ENCODE measurements at regions not wholly inside any gene's neighbourhood (a gene's known extent, or its start where the extent isn't known, plus 50 kb on each side); places are given as distances from the start of the nearest gene placed in this dataset.

GRCh38 chr5:28648108-28648507, 1609.7 kb upstream of the CDH9 start:
- POLR2A ChIA-PET: no interaction called here
- no peak overlapping the region for H3K27ac Mint-ChIP-seq
- no peaks in the 10 kb centered on the region for H3K4me1 ChIP-seq (ENCODE audit: insufficient read depth, low read length)

DNA sequence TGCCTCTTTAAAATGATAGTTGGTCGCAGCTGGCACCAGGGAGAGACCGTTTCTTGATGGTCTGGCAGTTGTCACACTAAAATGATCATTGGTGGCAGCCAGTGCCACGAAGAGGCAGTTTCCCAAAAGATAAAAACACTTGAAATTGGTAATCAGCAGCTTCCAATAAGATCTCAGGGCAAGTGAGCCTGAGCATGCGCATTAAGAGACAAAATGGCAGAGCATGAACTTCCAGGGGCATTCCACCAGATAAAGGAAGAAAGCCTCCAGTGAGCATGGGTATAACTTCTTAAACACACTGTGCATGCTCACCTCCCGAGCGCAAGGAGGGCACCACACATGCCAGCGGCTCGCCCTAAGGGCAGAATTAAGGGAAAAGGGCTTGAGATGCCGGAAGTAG, 1594.2 kb upstream of the CDH9 start:
- H3K4me1 ChIP-seq (ENCODE audit: insufficient read depth, low read length): no peaks in the 10 kb centered on the region
- H3K4me3 Mint-ChIP-seq: no peak overlapping the region
- H3K4me3 ChIP-seq (ENCODE audit: low read length): no peak overlapping the region
- no peak overlapping the region for H3K27ac Mint-ChIP-seq
- H3K9me3 Mint-ChIP-seq: peaks cover 6% of the 10 kb centered on the region
- no peaks in the 10 kb centered on the region for H3K27me3 ChIP-seq (ENCODE audit: control insufficient read depth in 1 of 2, insufficient read depth in 2 of 2, low read length in 2 of 2)
- ATAC-seq (ENCODE audit: poor library complexity) (no peak), DNase-seq (no peak)
- H3K36me3 ChIP-seq (ENCODE audit: insufficient read depth, low read length): no peaks in the 10 kb centered on the region
- H3K4me1 Mint-ChIP-seq (ENCODE audit: low read depth): no peaks in the 10 kb centered on the region
- ChIA-PET CTCF (no interaction called here), POLR2A (no interaction called here)
- TF ChIP-seq CTCF (IDR thresholded peaks at IDR 0.05): no peak
- intact Hi-C loops (cut with DNase I, micrococcal nuclease): no loop called here
- no peak overlapping the region for H3K27ac ChIP-seq (ENCODE audit: low read depth in 1 of 2, low read length in 2 of 2)
- H3K27me3 Mint-ChIP-seq: no peaks in the 10 kb centered on the region
- no peaks in the 10 kb centered on the region for H3K36me3 Mint-ChIP-seq (ENCODE audit: low read depth)
- H3K9me3 ChIP-seq (ENCODE audit: control insufficient read depth in 1 of 2, insufficient read depth in 1 of 2, low read length in 2 of 2): peaks cover 4 to 21% of the 10 kb centered on the region in 2 experiments

More at GRCh38 chr5:28648108-28648507, 1609.7 kb upstream of the CDH9 start:
- CTCF ChIA-PET: no interaction called here
- TF ChIP-seq CTCF (IDR thresholded peaks at IDR 0.05): no peak
- no peaks in the 10 kb centered on the region for H3K27me3 Mint-ChIP-seq
- Histone ChIP-seq H3K4me3 (ENCODE audit: low read length) (no peak overlapping the region), H3K27ac (ENCODE audit: low read depth in 1 of 2, low read length in 2 of 2) (no peak overlapping the region), H3K9me3 (ENCODE audit: control insufficient read depth in 1 of 2, insufficient read depth in 1 of 2, low read length in 2 of 2) (no peaks in the 10 kb centered on the region), H3K27me3 (ENCODE audit: control insufficient read depth in 1 of 2, insufficient read depth in 2 of 2, low read length in 2 of 2) (no peaks in the 10 kb centered on the region), H3K36me3 (ENCODE audit: insufficient read depth, low read length) (no peaks in the 10 kb centered on the region)
- no peaks in the 10 kb centered on the region for H3K36me3 Mint-ChIP-seq (ENCODE audit: low read depth)
- no peak overlapping the region for H3K4me3 Mint-ChIP-seq
- DNase-seq (no peak), ATAC-seq (ENCODE audit: poor library complexity) (no peak)
- H3K9me3 Mint-ChIP-seq: peaks cover 14% of the 10 kb centered on the region
- intact Hi-C loops (cut with DNase I, micrococcal nuclease): no loop called here
- H3K4me1 Mint-ChIP-seq (ENCODE audit: low read depth): no peaks in the 10 kb centered on the region

DNA sequence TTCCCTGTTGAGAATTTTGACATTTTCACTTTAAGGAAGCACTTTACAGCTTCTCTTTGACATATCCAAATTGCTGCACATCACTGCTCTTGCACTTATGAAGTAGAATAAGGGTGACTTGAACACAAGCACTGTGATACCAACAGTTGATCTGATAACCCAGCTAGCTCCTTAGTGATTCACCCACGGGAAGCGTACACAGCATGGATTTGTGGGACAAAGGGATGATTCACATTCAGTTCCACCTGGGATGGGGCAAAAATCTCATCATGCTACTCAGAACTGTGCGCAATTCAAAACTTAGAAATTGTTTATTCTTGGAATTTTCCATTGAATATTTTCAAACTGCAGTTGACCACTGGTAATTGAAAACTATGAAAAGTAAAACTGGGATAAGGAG, 1565.5 kb upstream of the CDH9 start:
- H3K9me3 ChIP-seq (ENCODE audit: control insufficient read depth in 1 of 2, insufficient read depth in 1 of 2, low read length in 2 of 2): peaks cover 0 to 14% of the 10 kb centered on the region in 2 experiments
- H3K27me3 Mint-ChIP-seq: no peaks in the 10 kb centered on the region
- no peak overlapping the region for H3K27ac Mint-ChIP-seq
- intact Hi-C loops (cut with DNase I, micrococcal nuclease): no loop called here
- ChIA-PET POLR2A (no interaction called here), CTCF (no interaction called here)
- no peaks in the 10 kb centered on the region for H3K36me3 Mint-ChIP-seq (ENCODE audit: low read depth)
- peaks cover 11% of the 10 kb centered on the region for H3K9me3 Mint-ChIP-seq
- no peak for ATAC-seq (ENCODE audit: poor library complexity)
- no peaks in the 10 kb centered on the region for H3K27me3 ChIP-seq (ENCODE audit: control insufficient read depth in 1 of 2, insufficient read depth in 2 of 2, low read length in 2 of 2)
- no peaks in the 10 kb centered on the region for H3K4me1 Mint-ChIP-seq (ENCODE audit: low read depth)
- no peak overlapping the region for H3K27ac ChIP-seq (ENCODE audit: low read depth in 1 of 2, low read length in 2 of 2)
- no peak overlapping the region for H3K4me3 ChIP-seq (ENCODE audit: low read length)
- no peak for TF ChIP-seq CTCF (IDR thresholded peaks at IDR 0.05)
- no peaks in the 10 kb centered on the region for H3K36me3 ChIP-seq (ENCODE audit: insufficient read depth, low read length)
- no peaks in the 10 kb centered on the region for H3K4me1 ChIP-seq (ENCODE audit: insufficient read depth, low read length)
- no peak for DNase-seq
- H3K4me3 Mint-ChIP-seq: no peak overlapping the region

All from CD4-positive, alpha-beta T cell (primary cell).